CD4-positive, alpha-beta T cell treated with Interleukin-4 for 4 hours (primary cell): ENCODE measurements at regions not wholly inside any gene's neighbourhood (a gene's known extent, or its start where the extent isn't known, plus 50 kb on each side); places are given as distances from the start of the nearest gene placed in this dataset.
"Not testable (repeated sequence)": the region's sequence is repeated elsewhere in the genome, so short reads cannot be mapped to it uniquely, and the experiment has no call there.

Experiments
- DNase-seq: peaks from one replicate; pipeline ENCODE4 v3.0.0-alpha.2; 2020

DNA sequence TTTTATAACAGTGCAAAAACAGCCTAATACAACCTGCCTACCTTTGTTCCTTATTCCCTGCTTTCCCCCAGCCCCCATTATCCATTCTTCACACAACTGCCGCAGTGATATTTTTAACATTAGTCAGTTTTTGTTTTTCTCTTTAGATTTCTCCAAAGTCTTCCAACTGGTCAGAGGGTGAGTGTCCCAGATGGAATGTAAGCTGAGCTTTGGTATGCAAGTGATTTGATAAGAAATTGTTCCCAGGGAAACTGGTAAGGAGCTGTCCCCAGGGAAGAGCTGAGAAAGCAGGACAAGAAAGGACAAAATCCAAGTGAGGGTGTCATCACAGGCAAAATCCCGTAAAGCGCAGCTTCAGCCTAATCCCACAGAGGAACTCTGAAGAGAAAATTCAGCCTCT lies 475.5 kb upstream of the ADGRL3 start:
- no peak for DNase-seq

GRCh38 chr4:60726779-60727178 lies 473.3 kb upstream of the ADGRL3 start:
- DNase-seq: no peak

- no peak for DNase-seq
Observed at GRCh38 chr4:60729194-60729593, 470.9 kb upstream of the ADGRL3 start.

DNA sequence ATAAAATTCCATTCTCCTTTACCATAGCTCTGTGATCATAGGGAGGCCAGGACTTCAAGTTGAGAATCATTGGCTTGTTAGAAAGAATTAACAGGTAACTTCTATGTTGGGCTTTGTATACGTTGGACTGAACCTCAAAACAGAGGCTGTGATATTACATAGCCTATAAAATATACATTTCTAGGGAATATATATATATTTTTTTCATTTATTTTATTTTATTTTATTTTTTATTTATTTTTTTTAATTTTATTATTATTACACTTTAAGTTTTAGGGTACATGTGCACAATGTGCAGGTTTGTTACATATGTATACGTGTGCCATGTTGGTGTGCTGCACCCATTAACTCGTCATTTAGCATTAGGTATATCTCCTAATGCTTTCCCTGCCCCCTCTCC lies 470.4 kb upstream of the ADGRL3 start:
- DNase-seq: not testable (repeated sequence)

GRCh38 chr4:60737858-60738257 lies 462.3 kb upstream of the ADGRL3 start:
- no peak for DNase-seq

DNA sequence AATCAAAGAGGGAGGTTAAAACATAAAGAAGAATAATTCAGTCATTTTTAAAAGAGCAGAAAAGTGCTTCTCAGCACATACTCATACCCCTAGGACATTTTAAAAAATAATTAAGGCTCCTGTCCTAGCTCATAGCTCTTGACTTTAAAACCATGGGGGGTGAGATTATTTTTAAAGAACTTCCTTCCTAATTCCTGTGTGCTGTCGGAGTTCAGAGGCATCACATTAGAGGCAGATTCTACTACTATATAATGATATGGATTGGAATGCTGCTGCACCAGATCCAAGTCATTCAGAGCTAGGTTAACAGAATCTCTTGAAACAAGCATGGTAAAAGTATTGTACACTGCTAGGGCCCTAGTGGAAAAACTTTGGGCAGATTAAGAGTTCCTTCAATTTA lies 456.5 kb upstream of the ADGRL3 start:
- DNase-seq: no peak

DNA sequence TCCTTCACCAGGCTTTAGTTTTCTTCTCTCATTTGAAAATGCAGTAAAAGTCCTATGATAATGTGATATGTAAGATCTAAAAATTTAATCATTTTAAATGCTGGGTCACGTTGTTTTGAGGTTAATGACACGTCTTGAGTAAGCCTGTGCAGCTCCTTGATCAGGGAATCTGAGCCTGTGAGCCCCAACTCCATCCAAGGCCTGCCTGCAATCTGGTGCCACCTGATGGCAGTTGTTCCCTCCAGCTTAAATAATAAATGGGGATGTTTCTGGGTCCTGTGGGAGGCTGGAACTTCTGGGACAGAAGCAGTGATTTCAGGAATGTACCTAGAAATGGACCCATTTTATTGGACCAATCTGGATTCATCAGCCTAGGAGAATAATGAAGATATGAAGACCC lies 455.4 kb upstream of the ADGRL3 start:
- no peak for DNase-seq

DNA sequence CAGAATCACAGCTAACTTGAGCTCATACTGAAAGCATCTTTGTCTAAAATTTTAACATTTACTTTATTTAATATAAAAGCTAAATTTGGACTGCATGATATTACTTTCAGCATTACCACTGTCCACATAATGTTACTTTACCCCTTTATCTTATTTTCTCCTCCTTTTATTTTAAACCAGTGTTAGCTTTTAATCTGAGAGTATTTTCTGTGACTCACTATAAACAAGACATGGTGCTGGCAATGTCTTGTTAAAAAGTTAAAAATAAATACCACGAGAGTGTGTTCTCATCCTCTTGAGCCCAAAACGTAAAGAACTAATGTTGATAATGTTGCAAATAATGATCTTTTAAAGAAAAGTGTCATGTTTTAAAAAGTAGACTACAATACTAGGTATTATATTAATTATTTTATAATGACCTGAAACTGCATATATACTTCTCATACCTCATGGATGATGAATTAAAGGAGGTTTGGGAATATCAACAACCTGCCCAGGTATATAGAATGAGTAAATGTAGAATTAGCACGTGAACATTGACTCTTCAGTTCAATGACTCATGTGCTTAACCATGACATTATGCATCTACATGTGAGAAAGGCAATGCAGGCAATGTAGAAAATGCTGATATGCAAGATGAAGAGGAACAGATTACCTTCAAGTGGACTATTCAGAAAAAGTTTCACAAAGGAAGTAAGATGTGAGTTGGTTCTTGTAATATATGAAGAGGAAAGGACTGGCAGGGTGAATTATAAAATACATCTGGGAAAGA lies 454.1 kb upstream of the ADGRL3 start:
- no peak for DNase-seq

- no peak for DNase-seq
Observed at GRCh38 chr4:60750962-60751361, 449.2 kb upstream of the ADGRL3 start.

DNA sequence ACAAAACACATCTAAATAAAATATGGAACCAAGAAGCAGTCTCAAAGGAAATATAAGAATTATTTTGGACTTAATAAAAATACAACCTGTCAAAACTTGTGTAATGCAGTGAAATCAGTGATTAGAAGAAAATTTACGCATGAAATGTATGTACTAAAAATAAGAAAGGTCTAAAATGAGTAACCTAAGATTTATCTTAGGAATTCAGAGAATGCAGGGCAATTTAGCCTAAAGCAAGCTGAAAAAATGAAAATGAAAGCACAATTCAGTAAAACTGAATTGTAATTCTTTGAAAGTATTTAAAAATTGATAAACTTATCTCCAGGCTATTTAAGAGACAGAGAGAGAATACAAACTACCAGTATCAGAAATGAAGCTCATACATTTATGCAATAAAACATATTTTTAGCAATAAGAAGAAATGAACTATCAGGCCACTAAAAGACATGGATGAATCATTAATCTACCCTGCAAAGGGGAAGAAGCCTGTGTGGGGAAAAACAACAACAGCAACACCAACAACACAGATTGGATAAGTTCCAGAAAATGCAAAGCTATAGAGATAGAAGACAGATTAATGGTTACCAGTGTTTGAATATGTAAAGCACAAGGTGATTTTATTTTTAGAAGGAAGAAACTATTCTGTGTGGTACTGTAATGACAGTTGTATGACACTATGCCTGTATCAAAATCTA lies 442.0 kb upstream of the ADGRL3 start:
- no peak for DNase-seq

- DNase-seq: no peak
Observed at GRCh38 chr4:60759518-60760245, 440.4 kb upstream of the ADGRL3 start.

DNA sequence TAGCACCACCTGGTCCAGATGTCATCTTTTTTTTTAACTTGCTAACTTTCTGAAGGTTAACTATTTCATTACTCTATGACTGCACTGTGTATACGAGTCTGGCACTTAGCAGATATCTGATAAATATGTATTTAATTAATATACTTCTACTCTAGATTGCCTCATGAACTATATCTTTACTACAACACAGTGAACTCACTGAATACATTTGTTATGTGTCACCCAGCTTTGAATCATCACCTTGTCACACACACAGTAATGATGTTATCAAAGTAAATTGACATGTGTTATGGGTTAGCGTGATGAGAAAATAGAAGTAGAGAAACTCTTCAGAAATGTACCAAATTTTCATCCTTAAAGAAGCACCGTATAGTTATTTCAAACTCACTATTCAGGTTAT lies 419.3 kb upstream of the ADGRL3 start:
- DNase-seq: no peak

DNA sequence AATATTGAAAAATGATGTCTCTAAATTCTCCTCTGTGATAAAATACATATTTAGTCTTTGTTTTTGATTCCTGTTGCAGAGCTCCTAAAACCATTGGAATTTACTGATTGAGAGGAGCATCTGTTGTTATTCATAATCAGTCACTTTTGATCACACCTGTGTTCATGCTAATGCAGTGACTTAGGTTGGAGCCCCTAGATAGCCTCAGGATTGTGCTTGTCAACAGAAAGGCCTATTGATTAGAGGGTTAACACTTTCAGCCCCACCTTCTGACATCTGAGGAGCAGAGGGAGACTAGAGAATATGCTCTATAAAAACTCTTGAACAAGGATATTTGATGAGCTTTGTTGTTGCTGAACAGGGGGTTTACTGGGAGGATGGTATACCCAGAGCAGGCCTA lies 409.5 kb upstream of the ADGRL3 start:
- no peak for DNase-seq

- no peak for DNase-seq
Observed at GRCh38 chr4:60794372-60794771, 405.8 kb upstream of the ADGRL3 start.

DNA sequence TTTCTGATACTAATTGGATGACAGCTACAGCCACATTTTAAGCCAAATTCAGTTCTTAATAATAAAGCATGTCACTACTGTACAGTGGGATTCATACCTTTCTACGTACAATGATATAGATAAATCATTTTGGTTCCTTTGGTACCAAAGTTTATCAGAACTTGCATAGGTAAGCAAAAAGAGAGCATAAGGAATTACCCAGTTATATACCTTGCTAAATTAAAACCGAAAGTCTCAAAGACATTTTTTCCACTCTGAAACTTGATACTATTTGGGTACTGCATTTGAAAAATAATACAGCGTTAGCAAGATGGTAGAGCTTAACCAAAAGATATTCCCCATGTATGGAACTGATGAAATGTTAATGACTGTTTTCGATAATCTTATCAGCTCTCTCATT lies 400.9 kb upstream of the ADGRL3 start:
- no peak for DNase-seq

DNA sequence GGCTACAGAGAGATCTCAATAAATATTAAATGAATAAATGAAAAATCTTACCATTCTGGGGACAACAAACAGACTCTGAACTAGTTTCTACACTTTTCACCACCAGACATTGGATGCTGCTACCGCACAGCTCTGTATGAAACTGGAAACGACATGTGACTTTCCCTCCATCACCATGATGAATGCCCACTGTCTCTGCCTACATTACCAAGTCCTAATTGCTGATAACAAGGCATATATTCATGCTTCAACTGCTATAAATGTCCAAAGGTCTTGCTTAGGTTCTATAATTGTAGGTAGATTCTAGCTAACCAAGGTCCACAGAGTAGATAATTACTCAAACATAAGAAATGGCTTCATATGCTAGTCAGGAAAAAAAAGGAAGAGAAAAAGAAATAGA lies 399.4 kb upstream of the ADGRL3 start:
- no peak for DNase-seq

GRCh38 chr4:60805500-60806313 lies 394.4 kb upstream of the ADGRL3 start:
- no peak for DNase-seq

DNA sequence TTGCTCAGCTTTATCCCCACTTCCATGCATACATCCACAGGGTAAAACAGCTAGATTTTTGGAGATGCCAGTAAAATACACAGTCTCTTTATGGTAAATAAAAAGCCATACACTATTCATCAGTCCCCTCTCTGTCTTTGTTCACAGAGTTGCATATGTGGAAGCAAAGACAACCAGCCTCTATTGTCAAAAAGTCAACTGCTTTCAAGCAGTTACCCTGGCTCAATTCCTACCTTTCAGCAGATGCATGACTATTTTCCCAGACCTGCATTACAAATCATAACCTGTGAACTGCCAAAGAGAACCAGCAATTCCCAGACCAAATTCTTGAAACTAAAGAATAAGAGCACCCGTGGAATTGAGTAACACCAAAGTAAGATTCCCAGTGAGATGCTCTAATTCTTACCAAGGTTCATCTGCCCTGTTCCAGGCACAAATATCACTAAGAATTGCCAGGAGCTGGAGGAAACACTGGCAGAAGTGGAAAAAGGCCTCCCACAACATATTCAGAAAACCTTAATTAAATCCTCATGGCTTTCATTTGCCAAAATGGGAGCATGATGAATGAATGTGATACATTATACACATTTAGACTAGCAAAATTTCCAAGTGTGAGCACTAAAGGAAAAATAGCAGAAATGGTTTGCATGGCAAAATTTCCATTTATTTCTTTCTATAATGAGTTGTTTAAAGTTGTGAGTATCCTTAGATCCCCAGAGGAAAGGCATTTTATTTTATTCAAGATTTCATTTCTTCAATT lies 391.2 kb upstream of the ADGRL3 start:
- DNase-seq: no peak

GRCh38 chr4:60809486-60809800 lies 390.7 kb upstream of the ADGRL3 start:
- DNase-seq: no peak

GRCh38 chr4:60812811-60813210 lies 387.3 kb upstream of the ADGRL3 start:
- DNase-seq: no peak

DNA sequence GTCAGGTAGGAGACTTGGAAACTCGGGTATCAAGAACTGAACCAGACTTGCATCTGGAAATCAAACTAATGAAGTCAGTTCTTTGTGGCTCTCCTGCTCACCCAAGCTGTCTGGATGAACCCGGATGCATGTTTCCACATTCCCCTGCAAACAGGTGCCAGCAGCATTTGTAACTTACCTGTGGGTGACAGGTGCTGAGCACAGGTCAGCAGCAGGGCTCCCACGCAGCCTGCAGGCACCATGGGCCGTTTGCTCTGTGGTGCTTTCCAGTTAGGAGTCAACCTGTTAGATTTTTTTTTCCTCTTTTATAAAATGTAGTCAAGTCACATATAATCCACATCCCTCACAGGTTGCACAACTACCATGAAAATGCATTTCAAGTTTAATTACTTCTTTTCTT lies 385.6 kb upstream of the ADGRL3 start:
- no peak for DNase-seq

- no peak for DNase-seq
Observed at GRCh38 chr4:60817609-60818008, 382.5 kb upstream of the ADGRL3 start.

DNA sequence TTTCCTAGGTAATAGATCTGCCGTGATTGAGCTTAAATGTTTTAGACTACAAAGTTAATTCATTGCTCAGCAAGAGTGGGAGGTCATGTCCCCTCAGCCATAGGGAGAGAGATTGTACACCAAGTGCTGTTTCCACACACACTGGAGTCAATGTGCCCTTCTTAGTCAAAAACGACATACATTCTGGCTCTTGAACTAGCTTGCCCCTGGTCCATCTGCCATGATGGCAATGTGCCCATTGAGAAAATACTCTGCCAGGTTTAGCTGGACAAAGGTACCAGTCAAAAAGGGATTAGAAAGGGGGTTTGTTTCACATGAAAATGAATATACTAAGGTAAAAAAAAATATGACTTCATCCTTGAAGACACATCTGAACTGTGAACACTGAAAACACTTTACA lies 377.1 kb upstream of the ADGRL3 start:
- no peak for DNase-seq
